NAMALWA (cell line): ENCODE measurements at regions not wholly inside any gene's neighbourhood (a gene's known extent, or its start where the extent isn't known, plus 50 kb on each side); places are given as distances from the start of the nearest gene placed in this dataset.
"Not testable (repeated sequence)": the region's sequence is repeated elsewhere in the genome, so short reads cannot be mapped to it uniquely, and the experiment has no call there.

Experiments
- DNase-seq: peaks from one replicate; pipeline ENCODE4 v3.0.0-alpha.2; 2015; ENCODE audit warnings: low spot score

- DNase-seq = no peak
Measured at GRCh38 chr5:145658435-145658834, 176.7 kb downstream of the PRELID2 start.

GRCh38 chr5:145652700-145653099 lies 182.4 kb downstream of the PRELID2 start:
- not testable (repeated sequence) for DNase-seq

- DNase-seq = not testable (repeated sequence)
Measured at GRCh38 chr5:145647137-145647536, 188.0 kb downstream of the PRELID2 start.

GRCh38 chr5:145643214-145643613 lies 191.9 kb downstream of the PRELID2 start:
- not testable (repeated sequence) for DNase-seq

GRCh38 chr5:145637396-145637795 lies 197.7 kb downstream of the PRELID2 start:
- DNase-seq = no peak

GRCh38 chr5:145636371-145636770 lies 198.8 kb downstream of the PRELID2 start:
- DNase-seq = no peak

- DNase-seq = no peak
Measured at GRCh38 chr5:145633474-145633873, 201.7 kb downstream of the PRELID2 start.

GRCh38 chr5:145632701-145633100 lies 202.4 kb downstream of the PRELID2 start:
- DNase-seq = no peak

GRCh38 chr5:145629047-145629446 lies 206.1 kb downstream of the PRELID2 start:
- no peak for DNase-seq

GRCh38 chr5:145628525-145628924 lies 206.6 kb downstream of the PRELID2 start:
- no peak for DNase-seq

GRCh38 chr5:145619806-145620310 lies 215.3 kb downstream of the PRELID2 start:
- DNase-seq = no peak

- not testable (repeated sequence) for DNase-seq
Measured at GRCh38 chr5:145616739-145617138, 218.4 kb downstream of the PRELID2 start.

- no peak for DNase-seq
Measured at GRCh38 chr5:145598983-145599382, 236.2 kb downstream of the PRELID2 start.

- no peak for DNase-seq
Measured at GRCh38 chr5:145598184-145598583, 237.0 kb downstream of the PRELID2 start.

- DNase-seq = no peak
Measured at GRCh38 chr5:145591578-145591977, 243.6 kb downstream of the PRELID2 start.

GRCh38 chr5:145589063-145589462 lies 246.1 kb downstream of the PRELID2 start:
- no peak for DNase-seq

- DNase-seq = no peak
Measured at GRCh38 chr5:145588558-145588957, 246.6 kb downstream of the PRELID2 start.

GRCh38 chr5:145588113-145588512 lies 247.0 kb downstream of the PRELID2 start:
- DNase-seq = no peak

GRCh38 chr5:145587710-145588109 lies 247.4 kb downstream of the PRELID2 start:
- DNase-seq = no peak

- DNase-seq = no peak
Measured at GRCh38 chr5:145587308-145587672, 247.9 kb downstream of the PRELID2 start.

- DNase-seq = no peak
Measured at GRCh38 chr5:145586661-145587307, 248.4 kb downstream of the PRELID2 start.

- no peak for DNase-seq
Measured at GRCh38 chr5:145585443-145586148, 249.5 kb downstream of the PRELID2 start.

- no peak for DNase-seq
Measured at GRCh38 chr5:145579301-145579700, 255.8 kb downstream of the PRELID2 start.
